GM12873 (cell line): ENCODE measurements at regions not wholly inside any gene's neighbourhood (a gene's known extent, or its start where the extent isn't known, plus 50 kb on each side); places are given as distances from the start of the nearest gene placed in this dataset.

ENCODE experiments used
- CTCF ChIP-seq: IDR thresholded peaks from 2 replicates; pipeline ENCODE4 v1.5.1; 2012; ENCODE audit warnings: low read depth, mild to moderate bottlenecking, moderate library complexity, low read length, control low read depth; ENCODE audit not compliant: insufficient read depth; ENCODE audit errors: missing control alignments

DNA sequence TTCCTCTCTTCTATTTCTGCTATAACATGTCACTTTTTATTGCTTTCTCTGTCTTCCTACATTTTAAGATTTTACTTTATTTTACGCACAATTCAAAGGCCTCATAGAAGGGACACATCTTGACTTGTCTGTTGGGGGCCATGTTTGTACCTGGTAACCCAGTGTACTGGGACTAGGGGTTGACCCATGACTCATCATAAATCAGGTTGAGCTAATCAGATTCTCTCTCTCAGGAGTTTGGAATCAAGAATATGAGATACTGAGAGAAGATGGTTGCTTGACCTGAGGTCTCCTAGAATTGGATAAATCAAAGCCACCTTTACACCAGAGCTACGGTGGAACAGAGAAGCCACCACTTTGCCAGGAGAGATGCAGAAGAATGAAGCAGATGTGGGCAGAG lies 153.0 kb downstream of the UXS1 start:
- no peak for TF ChIP-seq CTCF

- TF ChIP-seq CTCF = no peak
Observed at GRCh38 chr2:106039634-106040315, 154.3 kb downstream of the UXS1 start.

DNA sequence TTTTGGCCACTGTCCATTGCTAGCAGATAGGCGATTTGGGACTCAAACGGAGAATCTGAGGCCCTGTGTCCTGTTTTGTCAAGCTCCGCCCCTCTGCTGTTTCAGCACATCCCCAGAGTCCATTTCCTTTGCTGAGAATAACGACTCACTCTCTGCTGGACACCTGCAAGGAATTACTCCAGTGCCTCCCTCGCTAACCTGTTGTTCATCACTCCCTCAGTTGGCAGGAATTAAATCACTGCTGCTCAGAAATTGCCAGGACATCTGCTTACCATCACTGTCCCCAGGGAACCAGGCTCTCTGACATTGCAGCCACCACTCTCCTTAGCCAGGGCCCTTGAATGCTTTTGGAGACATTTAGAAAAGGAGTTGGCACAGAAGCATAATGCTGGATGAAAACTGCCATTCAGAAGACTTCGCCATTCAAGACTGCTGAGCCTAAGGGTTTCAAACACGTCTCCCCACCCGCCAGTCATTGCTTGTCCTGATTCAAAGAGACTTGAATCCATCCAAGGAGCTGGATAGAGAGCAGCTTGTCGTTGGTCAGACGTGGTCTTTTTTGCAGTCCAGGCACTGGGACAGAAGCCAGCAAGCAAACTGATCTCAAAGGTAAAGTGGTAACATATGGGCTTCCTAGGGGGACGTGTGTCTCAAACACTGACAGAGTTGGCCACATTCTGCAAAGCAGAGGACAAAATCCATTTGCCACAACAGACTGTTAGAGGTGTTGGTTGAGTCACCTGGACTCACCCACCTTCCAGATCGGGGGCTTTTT lies 155.3 kb downstream of the UXS1 start:
- TF ChIP-seq CTCF = no peak

DNA sequence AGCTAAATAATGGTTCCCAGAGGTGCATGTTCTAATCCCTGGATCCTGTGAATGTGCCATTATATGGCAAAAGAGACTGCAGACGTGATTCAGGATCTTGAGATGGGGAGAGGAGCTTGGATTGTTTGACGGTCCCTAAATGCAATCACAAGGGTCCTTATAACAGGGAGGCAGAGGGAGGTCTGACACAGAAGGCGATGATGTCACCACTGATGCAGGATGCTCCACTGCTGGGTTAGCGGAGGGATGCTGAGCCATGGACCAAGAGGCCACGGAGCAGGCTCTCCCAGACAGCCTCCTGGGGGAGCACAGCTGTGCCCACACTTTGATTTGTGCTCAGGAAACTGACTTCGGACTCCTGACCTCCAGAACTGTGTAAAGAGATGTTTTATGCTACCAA lies 156.2 kb downstream of the UXS1 start:
- no peak for TF ChIP-seq CTCF

DNA sequence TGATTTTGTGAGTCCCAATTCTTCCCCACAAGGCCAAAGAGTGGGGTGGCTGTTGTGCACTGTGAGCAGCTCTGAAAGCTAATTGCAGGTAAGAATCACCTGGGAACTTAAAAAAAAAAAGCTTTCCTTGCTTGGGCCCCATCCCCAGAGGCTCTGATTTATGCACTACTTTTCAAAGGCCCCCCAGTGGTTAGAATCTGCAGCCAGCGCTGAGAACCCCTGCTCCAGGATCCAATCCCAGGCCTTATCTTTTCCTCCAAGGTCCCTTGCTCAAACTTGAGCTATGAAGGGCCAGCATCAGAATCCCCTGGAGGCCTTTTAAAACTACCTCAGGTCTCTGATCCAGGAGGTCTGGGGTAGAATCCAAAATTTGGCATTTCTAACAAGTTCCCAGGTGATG lies 156.8 kb downstream of the UXS1 start:
- TF ChIP-seq CTCF = no peak

GRCh38 chr2:106034325-106034724 lies 159.8 kb downstream of the UXS1 start:
- no peak for TF ChIP-seq CTCF

GRCh38 chr2:106032676-106033075 lies 161.4 kb downstream of the UXS1 start:
- TF ChIP-seq CTCF = no peak
